Heart left ventricle (tissue), 16 donors: ENCODE measurements at regions not wholly inside any gene's neighbourhood (a gene's known extent, or its start where the extent isn't known, plus 50 kb on each side); places are given as distances from the start of the nearest gene placed in this dataset.

Experiments used
- ATAC-seq, 4 donors: fragments of 200-7000 bp; cut with Tn5 transposase; one replicate each; pipeline ENCODE4 v1.9.1; 2020 to 2022; ENCODE audit warnings: moderate library complexity in 4 of 4, mild to moderate bottlenecking in 3 of 4, moderate number of reproducible peaks in 1 of 4
- DNase-seq, 5 donors: peaks; one replicate each; pipeline ENCODE4 v3.0.0-alpha.2; 2020
- H3K27ac ChIP-seq, 12 donors: fragments of 200-600 bp; sonication (generic) in 4 of 12; one replicate each; pipeline versions ENCODE4 v1.5.0 to v1.8.0; 2016 to 2022; ENCODE audit warnings: mild to moderate bottlenecking in 2 of 12
- H3K27me3 ChIP-seq, 9 donors: fragments of 200-600 bp; sonication (generic) in 2 of 9; one replicate each; pipeline versions ENCODE4 v1.5.1 to v1.8.0; 2016 to 2022; ENCODE audit warnings: mild to moderate bottlenecking in 3 of 9
- H3K36me3 ChIP-seq, 9 donors: fragments of 200-600 bp; sonication (generic) in 2 of 9; one replicate each; pipeline versions ENCODE4 v1.5.0 to v1.8.0; 2018 to 2022; ENCODE audit warnings: mild to moderate bottlenecking in 2 of 9
- H3K4me1 ChIP-seq, 12 donors: fragments of 200-600 bp; sonication (generic) in 4 of 12; one replicate each; pipeline versions ENCODE4 v1.5.0 to v1.8.0; 2016 to 2022; ENCODE audit warnings: mild to moderate bottlenecking in 3 of 12
- H3K4me3 ChIP-seq, 12 donors: fragments of 200-600 bp; sonication (generic) in 4 of 12; one replicate each; pipeline versions ENCODE4 v1.5.0 to v1.8.0; 2017 to 2022; ENCODE audit warnings: mild to moderate bottlenecking in 9 of 12, moderate library complexity in 4 of 12
- H3K9me3 ChIP-seq, 12 donors: fragments of 200-600 bp; sonication (generic) in 4 of 12; one replicate each; pipeline versions ENCODE4 v1.5.0 to v1.8.0; 2016 to 2022; ENCODE audit warnings: mild to moderate bottlenecking in 1 of 12
- POLR2A ChIP-seq, 2 donors: fragments of 450-650 bp; IDR thresholded peaks; one replicate each; pipeline ENCODE4 v1.6.1; 2017; ENCODE audit warnings: antibody characterized with exemption in 2 of 2, mild to moderate bottlenecking in 2 of 2, moderate library complexity in 2 of 2
- WGBS, 4 donors: extraction: QIAGEN DNeasy Blood & Tissue Kit in 2 of 4; methylation state at CpG; one replicate each; pipeline versions ENCODE4 v1.1.5 to v1.1.7; 2013 to 2018; 5-methylcytosine and 5-hydroxymethylcytosine counted together
- intact Hi-C, 10 donors: fragments of 100-400 bp; cut with DNase I; formaldehyde crosslinking; loops; one replicate each; pipeline versions ENCODE4 v1.11.1 to v1.14.2; 2022
- TF ChIP-seq, protein P1 (sequence below), 12 donors: fragments of 200-600 bp; sonication (generic) in 4 of 12; IDR thresholded peaks; one replicate each; pipeline versions ENCODE4 v1.5.0 to v1.8.0; 2018 to 2022; ENCODE audit warnings: antibody characterized with exemption in 12 of 12, mild to moderate bottlenecking in 5 of 12
- donor health status: ischemic (EF 13 %, LVEDD 7.1; RV severe dilation, severe dysfunction).
- donor health status: healthy with polysubstance abuse.
- donor health status: DM: no; HTN: yes; CAD: no.
- donor health status: DM: no; HTN: no; CAD: no.
- donor health status: ischemic (EF 25% LVEDD 6.9; RV normal size, moderate dysfunction).
- donor health status: ischemic (EF 25% LVEDD 5.7; RV mildly dilated, moderate dysfunction).
- donor health status: healthy.
- donor health status: DM: yes; HTN: yes; CAD: no.
- donor health status: ischemic (EF 35%, LVEDD 5.7; RV mildly dilated, moderate dysfunction).
- donor health status: nonischemic (EF 11% LVEDD 7.7; RV severe dilation, severe dysfunction).
- donor health status: DM: yes; HTN: yes; CAD: no.
- donor health status: PGD.
- donor health status: ischemic (EF 29% LVEDD 5.4; RV normal size, mild dysfunction).
- donor health status: nonischemic (EF 23%, LVEDD 6.1; RV moderate dilation, normal function).

DNA sequence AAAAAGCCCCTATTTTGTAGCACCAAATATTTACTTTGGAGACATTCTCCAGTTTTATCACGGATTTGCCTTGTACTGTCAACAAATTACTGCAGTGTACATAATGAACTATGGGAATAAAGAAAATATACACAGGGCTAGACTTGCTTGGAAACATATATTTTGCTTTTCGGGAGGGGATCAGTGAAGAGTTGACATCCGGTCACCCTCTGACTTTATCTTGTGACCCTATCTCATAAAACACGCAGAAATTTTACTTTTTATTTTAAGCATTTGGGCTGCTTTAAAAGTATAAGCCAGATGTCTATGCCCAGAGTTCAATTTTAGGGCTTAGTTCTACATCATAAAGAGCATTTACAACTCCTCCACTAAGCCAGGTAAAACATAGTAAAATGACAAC lies 630.7 kb downstream of the TOX3 start:
- ATAC-seq (no peak), DNase-seq (no peak)
- WGBS, 4 donors: 57 to 72% (median 68%) methylated on average over 4 of the region's 4 CpGs
- Histone ChIP-seq H3K9me3 (no peaks in the 10 kb centered on the region), H3K4me1 (no peaks in the 10 kb centered on the region), H3K27me3 (no peaks in the 10 kb centered on the region), H3K36me3 (no peaks in the 10 kb centered on the region), H3K4me3 (no peak overlapping the region), H3K27ac (no peak overlapping the region)
- intact Hi-C loops: no loop called here
- TF ChIP-seq POLR2A (IDR thresholded peaks at IDR 0.05): no peak
- TF ChIP-seq, protein P1, sequence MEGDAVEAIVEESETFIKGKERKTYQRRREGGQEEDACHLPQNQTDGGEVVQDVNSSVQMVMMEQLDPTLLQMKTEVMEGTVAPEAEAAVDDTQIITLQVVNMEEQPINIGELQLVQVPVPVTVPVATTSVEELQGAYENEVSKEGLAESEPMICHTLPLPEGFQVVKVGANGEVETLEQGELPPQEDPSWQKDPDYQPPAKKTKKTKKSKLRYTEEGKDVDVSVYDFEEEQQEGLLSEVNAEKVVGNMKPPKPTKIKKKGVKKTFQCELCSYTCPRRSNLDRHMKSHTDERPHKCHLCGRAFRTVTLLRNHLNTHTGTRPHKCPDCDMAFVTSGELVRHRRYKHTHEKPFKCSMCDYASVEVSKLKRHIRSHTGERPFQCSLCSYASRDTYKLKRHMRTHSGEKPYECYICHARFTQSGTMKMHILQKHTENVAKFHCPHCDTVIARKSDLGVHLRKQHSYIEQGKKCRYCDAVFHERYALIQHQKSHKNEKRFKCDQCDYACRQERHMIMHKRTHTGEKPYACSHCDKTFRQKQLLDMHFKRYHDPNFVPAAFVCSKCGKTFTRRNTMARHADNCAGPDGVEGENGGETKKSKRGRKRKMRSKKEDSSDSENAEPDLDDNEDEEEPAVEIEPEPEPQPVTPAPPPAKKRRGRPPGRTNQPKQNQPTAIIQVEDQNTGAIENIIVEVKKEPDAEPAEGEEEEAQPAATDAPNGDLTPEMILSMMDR (IDR thresholded peaks at IDR 0.05): no peak

GRCh38 chr16:51907680-51908079 lies 639.3 kb downstream of the TOX3 start:
- Histone ChIP-seq H3K4me3 (no peak overlapping the region), H3K4me1 (no peaks in the 10 kb centered on the region), H3K36me3 (no peaks in the 10 kb centered on the region), H3K27me3 (no peaks in the 10 kb centered on the region), H3K9me3 (no peaks in the 10 kb centered on the region), H3K27ac (no peak overlapping the region)
- TF ChIP-seq, protein P1 (IDR thresholded peaks at IDR 0.05): no peak
- no peak for TF ChIP-seq POLR2A (IDR thresholded peaks at IDR 0.05)
- intact Hi-C loops: no loop called here
- no peak for DNase-seq
- ATAC-seq: no peak

DNA sequence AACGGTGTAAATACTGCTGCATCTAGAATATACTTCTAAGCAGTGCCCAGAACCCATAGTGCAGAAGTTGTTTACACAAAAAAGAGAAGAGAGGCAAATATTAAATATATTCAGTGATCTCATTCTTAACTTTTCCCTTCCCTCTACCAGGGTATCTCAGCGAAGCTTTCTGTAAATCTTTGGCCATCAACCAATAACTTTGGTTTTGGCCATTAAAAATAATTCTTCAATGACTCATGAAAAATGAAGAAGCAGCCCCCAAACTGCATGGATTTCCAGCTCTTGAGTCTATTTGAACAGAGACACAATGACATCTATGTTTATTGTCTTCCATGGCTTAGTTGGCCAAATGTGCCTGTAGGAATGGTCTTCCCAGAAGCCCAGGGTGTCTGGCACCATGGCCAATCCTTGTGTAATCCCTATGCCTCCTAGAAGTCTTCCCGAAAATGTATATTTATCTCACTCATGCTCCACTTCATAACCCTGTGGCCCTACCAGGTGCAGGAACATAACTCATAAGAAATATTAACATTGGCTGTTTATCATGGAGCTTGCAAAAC lies 646.6 kb downstream of the TOX3 start:
- TF ChIP-seq POLR2A (IDR thresholded peaks at IDR 0.05): no peak
- TF ChIP-seq, protein P1 (IDR thresholded peaks at IDR 0.05): no peak
- H3K27ac ChIP-seq: no peak overlapping the region
- no peak for DNase-seq
- no peaks in the 10 kb centered on the region for H3K36me3 ChIP-seq
- H3K9me3 ChIP-seq: peaks cover 0 to 2% (median 0%) of the 10 kb centered on the region in 12 donors
- no peaks in the 10 kb centered on the region for H3K4me1 ChIP-seq
- H3K27me3 ChIP-seq: no peaks in the 10 kb centered on the region
- 75 to 83% (median 79%) methylated on average over 3 of the region's 3 CpGs for WGBS, 4 donors
- ATAC-seq: no peak
- intact Hi-C loops: no loop called here
- H3K4me3 ChIP-seq: no peak overlapping the region

DNA sequence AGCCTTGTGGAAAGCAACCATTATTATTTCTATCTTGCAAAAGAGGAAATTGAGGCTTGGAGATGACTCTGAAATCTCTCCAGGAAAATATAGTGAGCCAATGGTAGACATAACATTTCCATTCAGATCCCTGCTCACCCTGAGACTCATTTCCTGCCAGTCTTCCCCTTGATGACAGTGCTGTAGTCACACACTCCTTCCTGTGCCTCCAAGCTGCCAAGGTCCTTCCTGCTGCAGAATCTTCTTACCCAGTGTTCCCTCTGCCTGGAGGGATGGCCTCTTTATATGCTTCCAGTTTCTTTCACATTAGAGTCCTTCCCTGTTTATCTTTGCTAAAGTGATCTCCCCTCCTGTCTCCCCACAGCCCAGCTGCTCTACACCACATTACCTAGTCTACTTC lies 648.1 kb downstream of the TOX3 start:
- intact Hi-C loops: no loop called here

More for the DNA sequence above, 648.1 kb downstream of the TOX3 start:
- Histone ChIP-seq H3K36me3 (no peaks in the 10 kb centered on the region), H3K27me3 (no peaks in the 10 kb centered on the region), H3K9me3 (peaks cover 0 to 2% (median 0%) of the 10 kb centered on the region in 12 donors), H3K4me3 (no peak overlapping the region), H3K4me1 (no peaks in the 10 kb centered on the region), H3K27ac (no peak overlapping the region)
- ATAC-seq (no peak), DNase-seq (no peak)
- TF ChIP-seq, protein P1 (IDR thresholded peaks at IDR 0.05): no peak
- TF ChIP-seq POLR2A (IDR thresholded peaks at IDR 0.05): no peak
